Caco-2 (cell line): ENCODE measurements at regions not wholly inside any gene's neighbourhood (a gene's known extent, or its start where the extent isn't known, plus 50 kb on each side); places are given as distances from the start of the nearest gene placed in this dataset.

Experiments
- BruUV-seq: library from RNA; stranded (reverse); fragments of 400-500 nt; replicated peaks from 2 replicates; lab custom pipeline; 2021; lab: Mats Ljungman, UMichigan
- CTCF ChIA-PET: fragments of 300-600 bp; sonication (Branson Sonifier 250); formaldehyde crosslinking; loops from one replicate; lab custom pipeline; 2022; ENCODE audit warnings: antibody characterized with exemption; lab: Charles Lee
- POLR2A ChIA-PET: fragments of 300-600 bp; sonication (Branson Sonifier 250); formaldehyde crosslinking; loops from one replicate; lab custom pipeline; 2022; ENCODE audit warnings: antibody characterized with exemption; lab: Charles Lee
- DNase-seq, 2 experiments: peaks; one replicate each; pipeline versions ENCODE4 v3.0.0 to v3.0.0-alpha.2; 2020 to 2022
- H3K27me3 ChIP-seq: replicated peaks from 2 replicates; pipeline ENCODE4 v1.6.0; 2011; ENCODE audit warnings: low read length; ENCODE audit not compliant: control insufficient read depth, insufficient read depth
- H3K36me3 ChIP-seq: 2 replicates; pipeline ENCODE4 v1.5.1; 2011; ENCODE audit warnings: low read length; ENCODE audit not compliant: control insufficient read depth, insufficient read depth
- H3K4me1 ChIP-seq: fragments of 250-450 bp; sonication (Bioruptor Pico); 2 replicates; pipeline ENCODE4 v1.5.1; 2020; ENCODE audit warnings: mild to moderate bottlenecking
- H3K4me3 ChIP-seq: 2 replicates; pipeline ENCODE4 v1.5.1; 2011; ENCODE audit warnings: low read depth, mild to moderate bottlenecking, control low read depth, low read length
- H3K9me3 ChIP-seq: fragments of 250-450 bp; sonication (Bioruptor Pico); 2 replicates; pipeline ENCODE4 v1.5.1; 2020; ENCODE audit warnings: mild to moderate bottlenecking, moderate library complexity
- H3K27ac Mint-ChIP-seq: one replicate; pipeline ENCODE4 v1.8.0; 2022; ENCODE audit warnings: mixed read lengths; ENCODE audit not compliant: unreplicated experiment
- H3K27me3 Mint-ChIP-seq: one replicate; pipeline ENCODE4 v1.8.0; 2022; ENCODE audit warnings: mixed read lengths; ENCODE audit not compliant: insufficient read depth, unreplicated experiment
- H3K36me3 Mint-ChIP-seq: one replicate; pipeline ENCODE4 v1.8.0; 2022; ENCODE audit warnings: mild to moderate bottlenecking, mixed read lengths; ENCODE audit not compliant: insufficient read depth, unreplicated experiment
- H3K4me1 Mint-ChIP-seq: one replicate; pipeline ENCODE4 v1.8.0; 2022; ENCODE audit warnings: low read depth, mixed read lengths; ENCODE audit not compliant: unreplicated experiment
- H3K4me3 Mint-ChIP-seq: one replicate; pipeline ENCODE4 v1.8.0; 2022; ENCODE audit warnings: mild to moderate bottlenecking, moderate library complexity, mixed read lengths; ENCODE audit not compliant: unreplicated experiment
- H3K9me3 Mint-ChIP-seq: one replicate; pipeline ENCODE4 v1.8.0; 2022; ENCODE audit warnings: mixed read lengths; ENCODE audit not compliant: unreplicated experiment
- intact Hi-C: fragments of 100-400 bp; cut with micrococcal nuclease; formaldehyde crosslinking; loops from one replicate; pipeline ENCODE4 v1.10.0; 2022; ENCODE audit not compliant: unreplicated experiment
- TF ChIP-seq, protein P1 (sequence below), 2 experiments: fragments of 200-600 bp in 1 of 2; IDR thresholded peaks; 1 replicate in 1 of 2; 2 replicates in 1 of 2; pipeline versions ENCODE4 v1.5.1 to v1.8.0; 2011 to 2022; ENCODE audit warnings: antibody characterized with exemption in 1 of 2, control low read depth in 1 of 2, inconsistent platforms in 1 of 2, low read depth in 1 of 2, low read length in 1 of 2, mild to moderate bottlenecking in 1 of 2, moderate library complexity in 1 of 2; ENCODE audit not compliant: insufficient read depth in 1 of 2, severe bottlenecking in 1 of 2, unreplicated experiment in 1 of 2

DNA sequence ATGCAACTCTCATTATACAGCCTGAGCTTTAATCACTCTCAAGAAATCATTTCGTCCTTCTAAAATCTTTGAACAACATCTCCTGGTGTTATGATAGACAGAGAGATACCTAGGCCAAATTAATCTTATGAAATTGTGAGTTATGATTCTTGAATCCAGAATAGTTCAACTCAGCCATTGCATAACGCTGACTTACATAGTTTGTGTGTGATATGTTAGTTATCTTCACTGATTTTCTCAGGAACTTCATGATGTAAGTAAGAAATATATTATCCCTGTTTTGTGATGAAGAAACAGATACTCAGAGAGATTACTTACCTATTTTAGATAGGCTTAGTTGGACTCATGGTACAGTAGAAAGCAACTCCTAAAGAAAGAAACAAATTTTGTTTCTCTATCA, 684.4 kb downstream of the ZEB2 start:
- TF ChIP-seq, protein P1, sequence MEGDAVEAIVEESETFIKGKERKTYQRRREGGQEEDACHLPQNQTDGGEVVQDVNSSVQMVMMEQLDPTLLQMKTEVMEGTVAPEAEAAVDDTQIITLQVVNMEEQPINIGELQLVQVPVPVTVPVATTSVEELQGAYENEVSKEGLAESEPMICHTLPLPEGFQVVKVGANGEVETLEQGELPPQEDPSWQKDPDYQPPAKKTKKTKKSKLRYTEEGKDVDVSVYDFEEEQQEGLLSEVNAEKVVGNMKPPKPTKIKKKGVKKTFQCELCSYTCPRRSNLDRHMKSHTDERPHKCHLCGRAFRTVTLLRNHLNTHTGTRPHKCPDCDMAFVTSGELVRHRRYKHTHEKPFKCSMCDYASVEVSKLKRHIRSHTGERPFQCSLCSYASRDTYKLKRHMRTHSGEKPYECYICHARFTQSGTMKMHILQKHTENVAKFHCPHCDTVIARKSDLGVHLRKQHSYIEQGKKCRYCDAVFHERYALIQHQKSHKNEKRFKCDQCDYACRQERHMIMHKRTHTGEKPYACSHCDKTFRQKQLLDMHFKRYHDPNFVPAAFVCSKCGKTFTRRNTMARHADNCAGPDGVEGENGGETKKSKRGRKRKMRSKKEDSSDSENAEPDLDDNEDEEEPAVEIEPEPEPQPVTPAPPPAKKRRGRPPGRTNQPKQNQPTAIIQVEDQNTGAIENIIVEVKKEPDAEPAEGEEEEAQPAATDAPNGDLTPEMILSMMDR (IDR thresholded peaks at IDR 0.05; ENCODE audit: insufficient read depth in 1 of 2, low read depth in 1 of 2, low read length in 1 of 2, severe bottlenecking in 1 of 2, unreplicated experiment in 1 of 2) = no peak
- Histone ChIP-seq H3K4me1 (peaks cover 14% of the 10 kb centered on the region), H3K27me3 (no peaks in the 10 kb centered on the region), H3K4me3 (no peak overlapping the region), H3K9me3 (no peaks in the 10 kb centered on the region), H3K36me3 (no peaks in the 10 kb centered on the region)
- Mint-ChIP-seq H3K9me3 (peaks cover 12% of the 10 kb centered on the region), H3K36me3 (no peaks in the 10 kb centered on the region), H3K27ac (no peak overlapping the region), H3K4me3 (no peak overlapping the region), H3K4me1 (peaks cover 13% of the 10 kb centered on the region), H3K27me3 (no peaks in the 10 kb centered on the region)
- DNase-seq = no peak
- intact Hi-C loops = loop anchor here (10.0 kb wide), 1 partner anchor 251 kb away; no protein-coding TSS in a partner anchor
- BruUV-seq = no TSS peak
- CTCF ChIA-PET = no interaction called here
- POLR2A ChIA-PET = no interaction called here

DNA sequence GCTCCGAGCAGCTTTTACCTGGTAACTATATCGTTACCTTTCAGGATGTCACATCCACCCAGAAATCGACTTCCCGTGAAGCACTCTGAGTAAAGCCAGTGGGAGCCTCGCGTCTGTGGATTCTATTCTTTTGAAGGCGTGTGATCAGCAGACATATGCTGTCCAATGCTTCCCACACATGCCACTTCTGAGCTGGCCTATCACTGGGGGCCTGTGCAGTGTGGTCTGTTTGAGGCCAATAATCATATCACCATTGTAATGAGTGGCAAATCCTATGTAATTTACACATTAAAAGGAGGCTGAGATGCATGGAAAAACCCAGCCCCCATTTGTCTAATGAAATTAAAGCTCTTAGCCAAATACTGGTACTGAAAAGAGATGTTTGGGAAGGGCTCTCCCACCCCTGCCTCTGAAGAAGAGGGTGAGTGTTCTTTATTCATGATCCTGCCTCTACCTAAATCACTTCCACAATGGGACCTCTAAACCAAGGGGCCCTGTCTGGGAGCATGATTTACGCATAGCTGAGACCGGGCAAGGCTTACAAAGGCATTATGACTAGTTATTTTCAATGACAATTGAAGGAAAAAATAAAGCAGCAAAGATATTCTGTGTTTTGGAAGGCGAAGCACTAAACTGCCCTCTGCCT, 686.8 kb downstream of the ZEB2 start:
- H3K9me3 ChIP-seq = no peaks in the 10 kb centered on the region
- no TSS peak for BruUV-seq
- POLR2A ChIA-PET = no interaction called here
- Mint-ChIP-seq H3K27me3 (no peaks in the 10 kb centered on the region), H3K27ac (no peak overlapping the region), H3K4me3 (no peak overlapping the region), H3K9me3 (peaks cover 12% of the 10 kb centered on the region), H3K4me1 (no peaks in the 10 kb centered on the region), H3K36me3 (no peaks in the 10 kb centered on the region)
- H3K27me3 ChIP-seq = no peaks in the 10 kb centered on the region
- H3K4me3 ChIP-seq = no peak overlapping the region
- no peaks in the 10 kb centered on the region for H3K36me3 ChIP-seq
- intact Hi-C loops = loop anchor here (10.0 kb wide), 1 partner anchor 248 kb away; no protein-coding TSS in a partner anchor
- no peak for DNase-seq
- TF ChIP-seq, protein P1 (IDR thresholded peaks at IDR 0.05; ENCODE audit: insufficient read depth in 1 of 2, low read depth in 1 of 2, low read length in 1 of 2, severe bottlenecking in 1 of 2, unreplicated experiment in 1 of 2) = no peak
- H3K4me1 ChIP-seq = no peaks in the 10 kb centered on the region
- CTCF ChIA-PET = no interaction called here

DNA sequence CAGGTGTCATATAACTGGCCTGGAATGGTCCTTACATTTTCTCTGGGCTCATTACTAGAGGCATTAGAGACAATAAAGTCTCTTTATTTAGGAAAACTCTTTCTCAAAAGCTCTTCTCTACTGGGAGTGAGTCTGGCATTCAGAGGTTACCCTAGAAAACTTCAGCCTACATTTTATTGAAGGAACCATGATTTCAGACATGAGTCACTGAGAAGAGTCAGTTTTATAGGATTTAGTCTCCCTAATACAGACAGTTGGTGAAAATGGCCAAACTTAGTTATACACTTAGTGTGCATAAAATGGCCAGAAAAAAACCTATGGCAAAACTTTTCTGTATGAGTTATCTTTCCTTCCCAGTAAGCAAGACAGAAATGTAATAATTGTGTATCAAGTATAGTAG, 689.4 kb downstream of the ZEB2 start:
- H3K4me1 ChIP-seq = no peaks in the 10 kb centered on the region
- no peaks in the 10 kb centered on the region for H3K9me3 Mint-ChIP-seq
- POLR2A ChIA-PET = no interaction called here
- no peak for DNase-seq
- H3K27me3 ChIP-seq = no peaks in the 10 kb centered on the region
- H3K4me3 Mint-ChIP-seq = no peak overlapping the region
- BruUV-seq = no TSS peak
- no peak overlapping the region for H3K4me3 ChIP-seq
- no peaks in the 10 kb centered on the region for H3K9me3 ChIP-seq
- TF ChIP-seq, protein P1 (IDR thresholded peaks at IDR 0.05; ENCODE audit: insufficient read depth in 1 of 2, low read depth in 1 of 2, low read length in 1 of 2, severe bottlenecking in 1 of 2, unreplicated experiment in 1 of 2) = no peak
- intact Hi-C loops = loop anchor here (10.0 kb wide), 1 partner anchor 246 kb away; no protein-coding TSS in a partner anchor
- H3K27ac Mint-ChIP-seq = no peak overlapping the region
- H3K4me1 Mint-ChIP-seq = no peaks in the 10 kb centered on the region
- CTCF ChIA-PET = no interaction called here
- H3K36me3 Mint-ChIP-seq = no peaks in the 10 kb centered on the region
- peaks cover 5% of the 10 kb centered on the region for H3K27me3 Mint-ChIP-seq
- H3K36me3 ChIP-seq = no peaks in the 10 kb centered on the region
